ENCODE measurements at regions not wholly inside any gene's neighbourhood (a gene's known extent, or its start where the extent isn't known, plus 50 kb on each side); places are given as distances from the start of the nearest gene placed in this dataset.

GRCh38 chrX:65148232-65148631, 172.0 kb upstream of the ZC4H2 start:
- H2AFZ ChIP-seq (ENCODE audit: low read depth, low read length): no peak overlapping the region
- POLR2A ChIA-PET: no interaction called here
- H3K9ac ChIP-seq (ENCODE audit: insufficient read depth in 1 of 2, low read depth in 2 of 2, low read length in 2 of 2): no peak overlapping the region
- intact Hi-C loops (cut with micrococcal nuclease): no loop called here
- no peaks in the 10 kb centered on the region for H3K4me1 ChIP-seq (replicated peaks in 1 of 2; ENCODE audit: control insufficient read depth in 2 of 2, insufficient read depth in 2 of 2, low read length in 2 of 2)
- no TSS peak for BruUV-seq (replicated peaks)
- no peaks in the 10 kb centered on the region for H3K36me3 ChIP-seq (ENCODE audit: control insufficient read depth, insufficient read depth, low read length)
- no peak overlapping the region for H3K4me2 ChIP-seq (ENCODE audit: insufficient read depth, low read length)
- H3K27me3 ChIP-seq (ENCODE audit: control insufficient read depth in 2 of 2, insufficient read depth in 2 of 2, low read length in 2 of 2): no peaks in the 10 kb centered on the region
- H3K9me3 ChIP-seq (replicated peaks; ENCODE audit: control insufficient read depth, insufficient read depth, low read depth, low read length): no peaks in the 10 kb centered on the region
- H3K4me3 ChIP-seq: no peak overlapping the region
- ATAC-seq (no peak), FAIRE-seq (no peak), DNase-seq (ENCODE audit: extremely low read depth in 1 of 4, low spot score in 3 of 4) (no peak)
- in situ Hi-C loops (cut with MboI): no loop called here
- H3K9me1 ChIP-seq (ENCODE audit: control insufficient read depth, insufficient read depth, low read length): no peaks in the 10 kb centered on the region
- no peaks in the 10 kb centered on the region for H3K79me2 ChIP-seq (ENCODE audit: control insufficient read depth, insufficient read depth, low read length)
- H3K27ac ChIP-seq (ENCODE audit: extremely low read depth, low read depth, low read length): no peak overlapping the region
- CTCF ChIA-PET (ENCODE audit: low intra/inter-chr PET ratio): no interaction called here
- no peaks in the 10 kb centered on the region for H4K20me1 ChIP-seq (replicated peaks; ENCODE audit: control insufficient read depth, insufficient read depth, low read length)
- WGBS (ENCODE audit: insufficient coverage, low coverage, missing lambda C conversion rate): 3% methylated on average over 5 of the region's 5 CpGs
- TF ChIP-seq MIER1 (IDR thresholded peaks at IDR 0.05; ENCODE audit: low read depth) (no peak), ZFP30 (CRISPR knock-in tag; IDR thresholded peaks at IDR 0.05; ENCODE audit: borderline replicate concordance) (no peak), PML (IDR thresholded peaks at IDR 0.05; ENCODE audit: low read length) (no peak), RNF2 (IDR thresholded peaks at IDR 0.05) (no peak), ARID1B (IDR thresholded peaks at IDR 0.05) (no peak), SMAD4 (CRISPR knock-in tag; conservative IDR thresholded peaks at IDR 0.05) (no peak), XRCC4 (IDR thresholded peaks at IDR 0.05; ENCODE audit: extremely low read depth, insufficient read depth, insufficient read length) (no peak), ZNF830 (CRISPR knock-in tag; IDR thresholded peaks at IDR 0.05) (no peak), HES1 (IDR thresholded peaks at IDR 0.05; ENCODE audit: low read depth) (no peak), SNRNP70 (optimal IDR thresholded peaks at IDR 0.05; ENCODE audit: low read depth, low read length) (no peak), ZNF551 (CRISPR knock-in tag; IDR thresholded peaks at IDR 0.05) (no peak), PTRF (tag; IDR thresholded peaks at IDR 0.05) (no peak), TBP (optimal IDR thresholded peaks at IDR 0.05; ENCODE audit: low read depth, low read length) (no peak), TCFL5 (CRISPR knock-in tag; conservative IDR thresholded peaks at IDR 0.05) (no peak)
- TF ChIP-seq, protein P1, sequence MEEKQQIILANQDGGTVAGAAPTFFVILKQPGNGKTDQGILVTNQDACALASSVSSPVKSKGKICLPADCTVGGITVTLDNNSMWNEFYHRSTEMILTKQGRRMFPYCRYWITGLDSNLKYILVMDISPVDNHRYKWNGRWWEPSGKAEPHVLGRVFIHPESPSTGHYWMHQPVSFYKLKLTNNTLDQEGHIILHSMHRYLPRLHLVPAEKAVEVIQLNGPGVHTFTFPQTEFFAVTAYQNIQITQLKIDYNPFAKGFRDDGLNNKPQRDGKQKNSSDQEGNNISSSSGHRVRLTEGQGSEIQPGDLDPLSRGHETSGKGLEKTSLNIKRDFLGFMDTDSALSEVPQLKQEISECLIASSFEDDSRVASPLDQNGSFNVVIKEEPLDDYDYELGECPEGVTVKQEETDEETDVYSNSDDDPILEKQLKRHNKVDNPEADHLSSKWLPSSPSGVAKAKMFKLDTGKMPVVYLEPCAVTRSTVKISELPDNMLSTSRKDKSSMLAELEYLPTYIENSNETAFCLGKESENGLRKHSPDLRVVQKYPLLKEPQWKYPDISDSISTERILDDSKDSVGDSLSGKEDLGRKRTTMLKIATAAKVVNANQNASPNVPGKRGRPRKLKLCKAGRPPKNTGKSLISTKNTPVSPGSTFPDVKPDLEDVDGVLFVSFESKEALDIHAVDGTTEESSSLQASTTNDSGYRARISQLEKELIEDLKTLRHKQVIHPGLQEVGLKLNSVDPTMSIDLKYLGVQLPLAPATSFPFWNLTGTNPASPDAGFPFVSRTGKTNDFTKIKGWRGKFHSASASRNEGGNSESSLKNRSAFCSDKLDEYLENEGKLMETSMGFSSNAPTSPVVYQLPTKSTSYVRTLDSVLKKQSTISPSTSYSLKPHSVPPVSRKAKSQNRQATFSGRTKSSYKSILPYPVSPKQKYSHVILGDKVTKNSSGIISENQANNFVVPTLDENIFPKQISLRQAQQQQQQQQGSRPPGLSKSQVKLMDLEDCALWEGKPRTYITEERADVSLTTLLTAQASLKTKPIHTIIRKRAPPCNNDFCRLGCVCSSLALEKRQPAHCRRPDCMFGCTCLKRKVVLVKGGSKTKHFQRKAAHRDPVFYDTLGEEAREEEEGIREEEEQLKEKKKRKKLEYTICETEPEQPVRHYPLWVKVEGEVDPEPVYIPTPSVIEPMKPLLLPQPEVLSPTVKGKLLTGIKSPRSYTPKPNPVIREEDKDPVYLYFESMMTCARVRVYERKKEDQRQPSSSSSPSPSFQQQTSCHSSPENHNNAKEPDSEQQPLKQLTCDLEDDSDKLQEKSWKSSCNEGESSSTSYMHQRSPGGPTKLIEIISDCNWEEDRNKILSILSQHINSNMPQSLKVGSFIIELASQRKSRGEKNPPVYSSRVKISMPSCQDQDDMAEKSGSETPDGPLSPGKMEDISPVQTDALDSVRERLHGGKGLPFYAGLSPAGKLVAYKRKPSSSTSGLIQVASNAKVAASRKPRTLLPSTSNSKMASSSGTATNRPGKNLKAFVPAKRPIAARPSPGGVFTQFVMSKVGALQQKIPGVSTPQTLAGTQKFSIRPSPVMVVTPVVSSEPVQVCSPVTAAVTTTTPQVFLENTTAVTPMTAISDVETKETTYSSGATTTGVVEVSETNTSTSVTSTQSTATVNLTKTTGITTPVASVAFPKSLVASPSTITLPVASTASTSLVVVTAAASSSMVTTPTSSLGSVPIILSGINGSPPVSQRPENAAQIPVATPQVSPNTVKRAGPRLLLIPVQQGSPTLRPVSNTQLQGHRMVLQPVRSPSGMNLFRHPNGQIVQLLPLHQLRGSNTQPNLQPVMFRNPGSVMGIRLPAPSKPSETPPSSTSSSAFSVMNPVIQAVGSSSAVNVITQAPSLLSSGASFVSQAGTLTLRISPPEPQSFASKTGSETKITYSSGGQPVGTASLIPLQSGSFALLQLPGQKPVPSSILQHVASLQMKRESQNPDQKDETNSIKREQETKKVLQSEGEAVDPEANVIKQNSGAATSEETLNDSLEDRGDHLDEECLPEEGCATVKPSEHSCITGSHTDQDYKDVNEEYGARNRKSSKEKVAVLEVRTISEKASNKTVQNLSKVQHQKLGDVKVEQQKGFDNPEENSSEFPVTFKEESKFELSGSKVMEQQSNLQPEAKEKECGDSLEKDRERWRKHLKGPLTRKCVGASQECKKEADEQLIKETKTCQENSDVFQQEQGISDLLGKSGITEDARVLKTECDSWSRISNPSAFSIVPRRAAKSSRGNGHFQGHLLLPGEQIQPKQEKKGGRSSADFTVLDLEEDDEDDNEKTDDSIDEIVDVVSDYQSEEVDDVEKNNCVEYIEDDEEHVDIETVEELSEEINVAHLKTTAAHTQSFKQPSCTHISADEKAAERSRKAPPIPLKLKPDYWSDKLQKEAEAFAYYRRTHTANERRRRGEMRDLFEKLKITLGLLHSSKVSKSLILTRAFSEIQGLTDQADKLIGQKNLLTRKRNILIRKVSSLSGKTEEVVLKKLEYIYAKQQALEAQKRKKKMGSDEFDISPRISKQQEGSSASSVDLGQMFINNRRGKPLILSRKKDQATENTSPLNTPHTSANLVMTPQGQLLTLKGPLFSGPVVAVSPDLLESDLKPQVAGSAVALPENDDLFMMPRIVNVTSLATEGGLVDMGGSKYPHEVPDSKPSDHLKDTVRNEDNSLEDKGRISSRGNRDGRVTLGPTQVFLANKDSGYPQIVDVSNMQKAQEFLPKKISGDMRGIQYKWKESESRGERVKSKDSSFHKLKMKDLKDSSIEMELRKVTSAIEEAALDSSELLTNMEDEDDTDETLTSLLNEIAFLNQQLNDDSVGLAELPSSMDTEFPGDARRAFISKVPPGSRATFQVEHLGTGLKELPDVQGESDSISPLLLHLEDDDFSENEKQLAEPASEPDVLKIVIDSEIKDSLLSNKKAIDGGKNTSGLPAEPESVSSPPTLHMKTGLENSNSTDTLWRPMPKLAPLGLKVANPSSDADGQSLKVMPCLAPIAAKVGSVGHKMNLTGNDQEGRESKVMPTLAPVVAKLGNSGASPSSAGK (IDR thresholded peaks at IDR 0.05): no peak

All from K562 (cell line).